ENCODE measurements at regions not wholly inside any gene's neighbourhood (a gene's known extent, or its start where the extent isn't known, plus 50 kb on each side); places are given as distances from the start of the nearest gene placed in this dataset.
"Not testable (repeated sequence)": the region's sequence is repeated elsewhere in the genome, so short reads cannot be mapped to it uniquely, and the experiment has no call there.

- intact Hi-C loops (cut with DNase I; ENCODE audit: low total_unique reads), result no loop called here
- TF ChIP-seq CTCF (IDR thresholded peaks at IDR 0.05) (no peak), POLR2A (IDR thresholded peaks at IDR 0.05) (no peak)
- WGBS, 2 donors, result 70 to 83% methylated on average over 3 of the region's 3 CpGs
- DNase-seq (ENCODE audit: low spot score in 2 of 2), result no peak
- no peak overlapping the region for H3K4me3 ChIP-seq (ENCODE audit: low read depth, poor library complexity, severe bottlenecking)
Measured at GRCh38 chr15:54808321-54808720, 388.4 kb downstream of the RSL24D1 start.

GRCh38 chr15:54803987-54804386 is 392.8 kb downstream of the RSL24D1 start:
- TF ChIP-seq CTCF (IDR thresholded peaks at IDR 0.05) (no peak), POLR2A (IDR thresholded peaks at IDR 0.05) (no peak)
- no peak overlapping the region for H3K4me3 ChIP-seq (ENCODE audit: low read depth, poor library complexity, severe bottlenecking)
- no peak for DNase-seq (ENCODE audit: low spot score in 2 of 2)
- 69 to 72% methylated on average over 1 of the region's 1 CpG for WGBS, 2 donors
- intact Hi-C loops (cut with DNase I; ENCODE audit: low total_unique reads), result no loop called here

GRCh38 chr15:54803134-54803808 is 393.5 kb downstream of the RSL24D1 start:
- intact Hi-C loops (cut with DNase I; ENCODE audit: low total_unique reads), result no loop called here
- no peak overlapping the region for H3K4me3 ChIP-seq (ENCODE audit: low read depth, poor library complexity, severe bottlenecking)
- TF ChIP-seq CTCF (IDR thresholded peaks at IDR 0.05) (no peak), POLR2A (IDR thresholded peaks at IDR 0.05) (no peak)
- DNase-seq (ENCODE audit: low spot score in 2 of 2), result no peak
- 77 to 89% methylated on average over 4 of the region's 4 CpGs for WGBS, 2 donors

- intact Hi-C loops (cut with DNase I; ENCODE audit: low total_unique reads), result no loop called here
- 81 to 90% methylated on average over 1 of the region's 1 CpG for WGBS, 2 donors
- no peak for DNase-seq (ENCODE audit: low spot score in 2 of 2)
- TF ChIP-seq CTCF (IDR thresholded peaks at IDR 0.05) (no peak), POLR2A (IDR thresholded peaks at IDR 0.05) (no peak)
- no peak overlapping the region for H3K4me3 ChIP-seq (ENCODE audit: low read depth, poor library complexity, severe bottlenecking)
Measured at GRCh38 chr15:54792526-54792925, 404.2 kb downstream of the RSL24D1 start.

GRCh38 chr15:54790693-54791092 is 406.0 kb downstream of the RSL24D1 start:
- intact Hi-C loops (cut with DNase I; ENCODE audit: low total_unique reads), result no loop called here
- WGBS, 2 donors, result 40 to 48% methylated on average over 1 of the region's 1 CpG
- no peak for DNase-seq (ENCODE audit: low spot score in 2 of 2)
- TF ChIP-seq CTCF (IDR thresholded peaks at IDR 0.05) (no peak), POLR2A (IDR thresholded peaks at IDR 0.05) (no peak)
- H3K4me3 ChIP-seq (ENCODE audit: low read depth, poor library complexity, severe bottlenecking), result no peak overlapping the region

- no peak for DNase-seq (ENCODE audit: low spot score in 2 of 2)
- TF ChIP-seq POLR2A (IDR thresholded peaks at IDR 0.05) (no peak), CTCF (IDR thresholded peaks at IDR 0.05) (no peak)
- no peak overlapping the region for H3K4me3 ChIP-seq (ENCODE audit: low read depth, poor library complexity, severe bottlenecking)
- 69 to 78% methylated on average over 2 of the region's 2 CpGs for WGBS, 2 donors
- intact Hi-C loops (cut with DNase I; ENCODE audit: low total_unique reads), result no loop called here
Measured at GRCh38 chr15:54789376-54789775, 407.4 kb downstream of the RSL24D1 start.

- DNase-seq (ENCODE audit: low spot score in 2 of 2); H3K4me3 ChIP-seq (ENCODE audit: low read depth, poor library complexity, severe bottlenecking); intact Hi-C loops (cut with DNase I; ENCODE audit: low total_unique reads): not testable (repeated sequence)
- WGBS, 2 donors, result 95 to 96% methylated on average over 19 to 26 of the region's 26 CpGs
Measured at GRCh38 chr15:54781220-54781619, 415.5 kb downstream of the RSL24D1 start.

Measured in lower leg skin (tissue), 4 donors.